GM19193 (cell line): ENCODE measurements at regions not wholly inside any gene's neighbourhood (a gene's known extent, or its start where the extent isn't known, plus 50 kb on each side); places are given as distances from the start of the nearest gene placed in this dataset.

ENCODE experiments used
- POLR2A ChIP-seq: IDR thresholded peaks from 4 replicates; pipeline ENCODE4 v1.6.1; 2011; ENCODE audit not compliant: insufficient read depth, insufficient read length; ENCODE audit errors: extremely low read depth

- no peak for TF ChIP-seq POLR2A
Measured at GRCh38 chr1:229941831-229942230, 125.2 kb upstream of the GALNT2 start.

DNA sequence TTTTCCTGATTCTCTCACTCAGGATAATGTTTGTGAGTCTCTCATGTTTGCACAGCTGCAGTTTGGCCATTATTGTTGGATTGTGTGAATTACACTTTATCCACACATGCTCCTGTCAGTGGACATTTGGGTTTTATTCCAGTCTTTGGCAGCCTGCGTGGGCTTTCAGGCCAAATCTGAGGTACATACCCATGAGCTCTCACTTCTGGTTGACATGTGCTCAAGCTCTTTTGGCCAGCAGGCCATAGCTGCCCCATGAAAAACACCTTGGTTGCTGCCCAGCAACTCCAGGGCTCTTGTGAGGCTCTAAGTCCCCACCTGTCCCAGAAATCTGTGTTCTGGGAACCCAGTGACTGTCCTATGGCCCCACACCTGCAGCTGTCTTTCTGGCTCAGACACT lies 124.5 kb upstream of the GALNT2 start:
- no peak for TF ChIP-seq POLR2A

DNA sequence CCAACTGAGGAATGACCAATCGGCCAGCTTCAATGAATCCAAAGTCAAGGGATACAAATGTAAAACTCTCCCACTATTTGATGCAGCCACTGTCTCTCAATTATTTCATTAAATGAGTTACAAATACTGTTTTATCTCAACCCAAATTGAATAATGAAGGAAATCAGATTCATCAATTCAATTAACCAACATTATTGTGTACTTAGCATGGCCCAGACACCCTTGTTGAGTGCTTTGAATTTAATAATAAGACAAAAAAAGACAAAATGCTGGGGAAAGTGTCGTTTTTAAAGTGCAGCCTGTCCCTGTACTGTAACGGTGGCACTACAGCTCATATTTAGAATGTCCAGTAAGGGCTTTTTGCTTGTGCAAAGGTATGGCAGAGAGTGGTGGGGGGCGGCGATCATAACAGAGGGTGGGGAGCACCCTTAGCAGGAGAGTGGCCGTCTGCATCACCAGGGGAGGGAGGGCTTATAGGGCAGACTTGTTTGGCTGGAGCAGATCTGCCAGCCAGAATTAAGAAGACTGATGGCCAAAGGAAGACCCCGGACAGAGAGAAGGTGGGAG lies 123.8 kb upstream of the GALNT2 start:
- no peak for TF ChIP-seq POLR2A

DNA sequence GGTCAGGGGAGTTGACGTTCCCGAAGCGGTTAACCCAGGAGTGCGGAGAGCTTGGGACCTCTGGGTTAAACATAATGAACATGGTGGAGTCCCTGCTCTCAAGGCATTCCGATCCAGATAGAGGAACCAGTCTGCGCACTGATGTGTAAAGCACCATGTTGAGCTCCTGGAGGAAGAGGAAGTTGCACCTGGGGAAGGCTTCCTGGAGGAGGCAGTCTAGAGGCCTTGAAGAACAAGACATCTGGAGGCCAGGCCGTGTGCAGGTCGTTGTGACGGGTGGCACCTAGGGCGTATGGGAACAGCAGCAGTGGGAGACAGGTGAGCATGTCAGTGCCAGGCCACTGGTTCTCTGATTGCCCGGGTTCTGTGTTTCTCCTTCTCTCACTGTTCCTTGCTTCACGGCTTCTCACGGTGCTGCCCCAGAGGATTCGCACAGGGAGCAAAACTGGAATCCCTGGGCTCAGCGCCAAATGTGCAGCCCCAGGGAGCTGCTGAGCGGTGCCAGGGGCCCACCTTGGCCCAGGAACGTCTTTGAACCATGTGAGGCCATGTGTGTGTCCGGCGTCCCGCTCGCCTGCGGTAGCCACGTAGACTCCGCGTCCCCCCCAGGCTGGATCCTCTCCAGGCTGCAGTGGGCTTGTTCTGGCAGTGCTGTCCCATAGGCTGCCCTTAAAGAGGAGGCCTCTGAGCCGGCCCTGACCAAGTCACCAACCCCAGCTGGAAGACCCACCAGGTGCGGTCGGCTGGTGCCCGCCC lies 122.9 kb upstream of the GALNT2 start:
- no peak for TF ChIP-seq POLR2A

- no peak for TF ChIP-seq POLR2A
Measured at GRCh38 chr1:229945795-229946194, 121.2 kb upstream of the GALNT2 start.

- TF ChIP-seq POLR2A: no peak
Measured at GRCh38 chr1:229947968-229948367, 119.1 kb upstream of the GALNT2 start.

DNA sequence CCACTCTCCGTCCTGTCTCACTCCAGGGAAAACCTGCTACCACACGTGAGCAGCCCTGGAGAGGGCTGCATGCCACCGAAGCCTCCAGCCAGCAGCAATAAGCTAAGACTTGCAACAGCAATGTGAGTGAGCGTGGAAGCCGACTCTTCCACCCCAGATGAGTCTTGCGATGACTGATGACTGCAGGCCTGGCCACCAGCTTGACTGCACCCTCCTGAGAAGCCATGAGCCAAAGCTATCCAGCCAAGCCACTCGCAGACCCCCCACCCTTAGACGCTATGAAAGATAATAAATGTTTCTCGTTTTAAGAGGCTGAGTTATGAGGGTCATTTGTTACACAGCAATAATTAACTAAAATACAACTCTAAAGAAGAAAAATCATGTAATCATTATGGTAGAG lies 118.6 kb upstream of the GALNT2 start:
- TF ChIP-seq POLR2A: no peak

GRCh38 chr1:229949500-229949899 lies 117.5 kb upstream of the GALNT2 start:
- TF ChIP-seq POLR2A: no peak

GRCh38 chr1:229950020-229950419 lies 117.0 kb upstream of the GALNT2 start:
- TF ChIP-seq POLR2A: no peak

- no peak for TF ChIP-seq POLR2A
Measured at GRCh38 chr1:229950908-229951307, 116.1 kb upstream of the GALNT2 start.

- TF ChIP-seq POLR2A: no peak
Measured at GRCh38 chr1:229951856-229952534, 115.0 kb upstream of the GALNT2 start.

DNA sequence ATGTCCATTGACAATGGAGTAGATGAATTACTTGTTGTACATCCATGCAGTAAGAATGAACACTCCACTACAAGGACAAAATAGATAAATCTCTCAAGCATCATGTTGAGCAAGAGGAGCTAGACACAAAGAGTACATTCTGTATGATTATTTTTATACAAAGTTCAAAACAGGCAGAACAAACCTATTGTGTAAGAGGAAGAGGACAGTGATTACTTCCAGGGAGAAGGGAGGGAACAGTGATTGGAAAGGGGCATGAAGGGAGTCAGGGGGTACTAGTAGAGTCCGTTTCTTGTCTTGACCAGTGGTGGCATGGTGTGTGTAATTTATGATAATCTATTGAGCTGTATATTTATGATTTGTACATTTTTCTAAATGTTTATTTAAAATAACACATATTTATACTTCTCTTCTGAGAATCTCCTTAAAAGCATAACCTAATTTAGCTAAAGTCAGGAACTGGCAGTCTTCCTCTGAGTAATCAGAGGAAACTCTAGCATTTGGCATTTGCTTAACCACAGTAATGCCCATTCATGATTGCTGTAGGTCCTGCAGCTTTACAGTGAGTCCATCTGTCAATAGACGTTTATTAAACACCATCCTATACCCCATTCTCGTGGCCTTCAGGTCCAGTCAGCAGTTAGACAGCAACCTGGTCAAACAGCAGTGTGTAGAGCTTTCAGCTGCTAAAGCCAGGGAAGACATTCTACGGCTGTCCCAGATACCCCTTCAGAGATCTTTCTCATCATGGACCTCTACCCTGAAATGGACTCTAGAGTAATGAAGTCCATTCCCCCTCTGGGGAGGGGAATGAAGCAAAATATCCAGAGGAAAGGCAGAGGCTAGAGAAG lies 114.1 kb upstream of the GALNT2 start:
- no peak for TF ChIP-seq POLR2A

GRCh38 chr1:229953736-229954326 lies 113.2 kb upstream of the GALNT2 start:
- TF ChIP-seq POLR2A: no peak

DNA sequence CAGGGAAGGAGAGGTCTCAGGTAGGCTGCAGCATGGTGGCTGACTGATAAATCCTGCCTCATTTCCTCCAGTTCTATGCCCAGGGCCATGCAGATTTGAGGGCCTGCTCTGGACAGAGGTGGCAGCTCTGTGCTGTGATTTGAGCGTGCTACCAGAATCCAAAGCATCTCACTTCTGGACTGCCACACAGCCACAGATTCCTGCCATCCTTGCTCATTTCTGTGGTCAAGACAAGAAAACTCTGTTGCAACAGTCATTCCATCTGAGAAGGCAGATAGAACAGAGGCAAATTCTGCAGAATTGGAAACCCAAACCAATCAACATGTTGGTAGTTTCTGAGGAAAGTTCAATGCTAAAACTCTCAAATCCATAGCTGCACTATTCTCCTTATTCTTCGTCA lies 102.8 kb upstream of the GALNT2 start:
- no peak for TF ChIP-seq POLR2A

- TF ChIP-seq POLR2A: no peak
Measured at GRCh38 chr1:229970714-229971113, 96.3 kb upstream of the GALNT2 start.
